ENCODE measurements at regions not wholly inside any gene's neighbourhood (a gene's known extent, or its start where the extent isn't known, plus 50 kb on each side); places are given as distances from the start of the nearest gene placed in this dataset.

- peaks cover 3% of the 10 kb centered on the region for H3K4me1 Mint-ChIP-seq (ENCODE audit: low read depth, unreplicated experiment)
- TF ChIP-seq CTCF (IDR thresholded peaks at IDR 0.05; ENCODE audit: partially characterized antibody, unreplicated experiment), result no peak
- H3K27ac Mint-ChIP-seq (ENCODE audit: unreplicated experiment), result no peak overlapping the region
- no peaks in the 10 kb centered on the region for H3K27me3 Mint-ChIP-seq (ENCODE audit: unreplicated experiment)
- no peaks in the 10 kb centered on the region for H3K9me3 Mint-ChIP-seq (ENCODE audit: unreplicated experiment)
- no peaks in the 10 kb centered on the region for H3K36me3 Mint-ChIP-seq (ENCODE audit: unreplicated experiment)
- DNase-seq, result no peak
- H3K4me3 Mint-ChIP-seq (ENCODE audit: unreplicated experiment), result no peak overlapping the region
Observed at GRCh38 chr9:27933210-27934025, 360.1 kb upstream of the C9orf72 start.

DNA sequence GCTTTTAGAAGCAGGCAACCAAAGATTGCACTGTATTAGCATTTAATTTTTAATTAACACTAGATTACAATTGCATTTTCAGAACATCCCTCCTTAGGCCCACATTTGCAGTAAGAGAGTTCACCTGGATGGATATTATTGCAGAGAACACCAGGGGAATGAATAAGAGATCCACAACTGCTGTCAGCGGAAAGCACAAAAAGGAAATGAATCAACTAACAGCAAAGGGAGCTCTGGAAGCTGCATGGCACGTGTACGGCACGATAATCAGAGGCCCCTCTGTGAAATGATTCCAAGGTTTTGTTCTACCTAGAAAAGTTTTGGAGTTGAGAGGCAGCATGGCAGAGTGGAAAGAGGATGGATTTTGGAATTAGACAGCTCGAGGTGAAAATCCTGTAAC is 361.2 kb upstream of the C9orf72 start:
- no peak overlapping the region for H3K27ac Mint-ChIP-seq (ENCODE audit: unreplicated experiment)
- no peak for TF ChIP-seq CTCF (IDR thresholded peaks at IDR 0.05; ENCODE audit: partially characterized antibody, unreplicated experiment)
- H3K9me3 Mint-ChIP-seq (ENCODE audit: unreplicated experiment), result peaks cover 2% of the 10 kb centered on the region
- H3K27me3 Mint-ChIP-seq (ENCODE audit: unreplicated experiment), result no peaks in the 10 kb centered on the region
- H3K36me3 Mint-ChIP-seq (ENCODE audit: unreplicated experiment), result no peaks in the 10 kb centered on the region
- DNase-seq, result no peak
- H3K4me3 Mint-ChIP-seq (ENCODE audit: unreplicated experiment), result no peak overlapping the region
- H3K4me1 Mint-ChIP-seq (ENCODE audit: low read depth, unreplicated experiment), result peaks cover 4% of the 10 kb centered on the region

- Mint-ChIP-seq H3K27ac (ENCODE audit: unreplicated experiment) (no peak overlapping the region), H3K9me3 (ENCODE audit: unreplicated experiment) (peaks cover 2% of the 10 kb centered on the region)
Observed at GRCh38 chr9:27939186-27939585, 365.9 kb upstream of the C9orf72 start.

DNA sequence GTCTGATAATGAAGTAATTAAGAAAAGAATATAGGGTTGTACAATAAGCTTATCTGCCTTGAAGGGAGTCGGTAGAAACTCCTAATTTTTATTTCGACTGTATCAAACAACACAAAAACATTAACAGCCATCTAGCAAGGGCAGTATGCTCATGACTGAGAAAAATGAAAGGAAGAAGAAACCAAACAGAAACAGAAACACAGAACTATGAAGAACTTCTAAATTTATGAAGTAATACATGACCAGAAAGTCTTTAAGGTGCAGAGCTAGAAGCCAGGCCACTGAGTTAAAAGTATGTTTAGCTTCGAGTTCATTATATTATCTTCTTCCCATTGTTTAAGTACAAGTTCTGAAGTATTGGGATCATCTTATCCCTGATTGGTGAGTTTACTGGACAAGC is 367.3 kb upstream of the C9orf72 start:
- Mint-ChIP-seq H3K27ac (ENCODE audit: unreplicated experiment) (no peak overlapping the region), H3K9me3 (ENCODE audit: unreplicated experiment) (peaks cover 2% of the 10 kb centered on the region), H3K36me3 (ENCODE audit: unreplicated experiment) (no peaks in the 10 kb centered on the region), H3K27me3 (ENCODE audit: unreplicated experiment) (no peaks in the 10 kb centered on the region), H3K4me1 (ENCODE audit: low read depth, unreplicated experiment) (peaks cover 9% of the 10 kb centered on the region), H3K4me3 (ENCODE audit: unreplicated experiment) (no peak overlapping the region)
- no peak for DNase-seq
- TF ChIP-seq CTCF (IDR thresholded peaks at IDR 0.05; ENCODE audit: partially characterized antibody, unreplicated experiment), result no peak

More at GRCh38 chr9:27939186-27939585, 365.9 kb upstream of the C9orf72 start:
- Mint-ChIP-seq H3K4me1 (ENCODE audit: low read depth, unreplicated experiment) (peaks cover 9% of the 10 kb centered on the region), H3K4me3 (ENCODE audit: unreplicated experiment) (no peak overlapping the region), H3K27me3 (ENCODE audit: unreplicated experiment) (no peaks in the 10 kb centered on the region), H3K36me3 (ENCODE audit: unreplicated experiment) (no peaks in the 10 kb centered on the region)
- TF ChIP-seq CTCF (IDR thresholded peaks at IDR 0.05; ENCODE audit: partially characterized antibody, unreplicated experiment), result no peak
- DNase-seq, result no peak

- no peak for DNase-seq
- H3K9me3 Mint-ChIP-seq (ENCODE audit: unreplicated experiment), result peaks cover 5% of the 10 kb centered on the region
- no peak overlapping the region for H3K27ac Mint-ChIP-seq (ENCODE audit: unreplicated experiment)
- no peaks in the 10 kb centered on the region for H3K36me3 Mint-ChIP-seq (ENCODE audit: unreplicated experiment)
- H3K27me3 Mint-ChIP-seq (ENCODE audit: unreplicated experiment), result no peaks in the 10 kb centered on the region
- H3K4me3 Mint-ChIP-seq (ENCODE audit: unreplicated experiment), result no peak overlapping the region
- H3K4me1 Mint-ChIP-seq (ENCODE audit: low read depth, unreplicated experiment), result peaks cover 7% of the 10 kb centered on the region
- no peak for TF ChIP-seq CTCF (IDR thresholded peaks at IDR 0.05; ENCODE audit: partially characterized antibody, unreplicated experiment)
Observed at GRCh38 chr9:27943501-27943900, 370.2 kb upstream of the C9orf72 start.
